Heart right ventricle (tissue), 16 donors: ENCODE measurements at regions not wholly inside any gene's neighbourhood (a gene's known extent, or its start where the extent isn't known, plus 50 kb on each side); places are given as distances from the start of the nearest gene placed in this dataset.
"Not testable (repeated sequence)": the region's sequence is repeated elsewhere in the genome, so short reads cannot be mapped to it uniquely, and the experiment has no call there.

Source experiments
- ATAC-seq, 8 donors: fragments of 200-7000 bp; cut with Tn5 transposase; one replicate each; pipeline ENCODE4 v1.9.1; 2020; ENCODE audit warnings: mild to moderate bottlenecking in 8 of 8, moderate library complexity in 8 of 8, moderate number of reproducible peaks in 1 of 8
- DNase-seq, 2 donors: peaks; one replicate each; pipeline ENCODE4 v3.0.0-alpha.2; 2020
- H3K27ac ChIP-seq, 10 donors: fragments of 200-600 bp; sonication (generic) in 2 of 10; one replicate each; pipeline versions ENCODE4 v1.5.0 to v1.8.0; 2020 to 2022; ENCODE audit warnings: mild to moderate bottlenecking in 3 of 10
- H3K27me3 ChIP-seq, 7 donors: fragments of 200-600 bp; one replicate each; pipeline ENCODE4 v1.8.0; 2021 to 2022; ENCODE audit warnings: mild to moderate bottlenecking in 2 of 7
- H3K36me3 ChIP-seq, 9 donors: fragments of 200-600 bp; sonication (generic) in 1 of 9; one replicate each; pipeline versions ENCODE4 v1.5.0 to v1.8.0; 2020 to 2022; ENCODE audit warnings: mild to moderate bottlenecking in 2 of 9
- H3K4me1 ChIP-seq, 9 donors: fragments of 200-600 bp; sonication (generic) in 1 of 9; one replicate each; pipeline versions ENCODE4 v1.5.0 to v1.8.0; 2020 to 2022; ENCODE audit warnings: mild to moderate bottlenecking in 4 of 9
- H3K4me3 ChIP-seq, 10 donors: fragments of 200-600 bp; sonication (generic) in 2 of 10; one replicate each; pipeline versions ENCODE4 v1.5.0 to v1.8.0; 2020 to 2022; ENCODE audit warnings: mild to moderate bottlenecking in 7 of 10, moderate library complexity in 2 of 10
- H3K9me3 ChIP-seq, 11 donors: fragments of 200-600 bp in 10 of 11; sonication (generic) in 2 of 11; one replicate each; pipeline versions ENCODE4 v1.5.0 to v1.8.0; 2013 to 2022; ENCODE audit warnings: mild to moderate bottlenecking in 2 of 11, control low read depth in 1 of 11, moderate library complexity in 1 of 11
- CTCF ChIP-seq, 9 donors: fragments of 200-600 bp; sonication (generic) in 2 of 9; IDR thresholded peaks; one replicate each; pipeline versions ENCODE4 v1.5.0 to v1.8.0; 2021 to 2022; ENCODE audit warnings: antibody characterized with exemption in 9 of 9, mild to moderate bottlenecking in 5 of 9, moderate library complexity in 1 of 9
- WGBS, 2 donors: extraction: QIAGEN DNeasy Blood & Tissue Kit; methylation state at CpG; one replicate each; pipeline ENCODE4 v1.1.7; 2013; ENCODE audit warnings: inconsistent platforms in 1 of 2; 5-methylcytosine and 5-hydroxymethylcytosine counted together
- intact Hi-C, 10 donors: fragments of 100-400 bp; cut with DNase I; formaldehyde crosslinking; loops; one replicate each; pipeline versions ENCODE4 v1.11.1 to v1.14.2; 2022
- donor health status: Arrhythmogenic right ventricular cardiomyopathy.
- donor health status: ischemic (EF 13 %, LVEDD 7.1; RV severe dilation, severe dysfunction).
- donor health status: healthy with polysubstance abuse.
- donor health status: DM: no; HTN: yes; CAD: no.
- donor health status: DM: no; HTN: no; CAD: no.
- donor health status: ischemic (EF 25% LVEDD 6.9; RV normal size, moderate dysfunction).
- donor health status: ischemic (EF 25% LVEDD 5.7; RV mildly dilated, moderate dysfunction).
- donor health status: healthy.
- donor health status: DM: yes; HTN: yes; CAD: no.
- donor health status: Ischemic cardiomyopathy.
- donor health status: ischemic (EF 35%, LVEDD 5.7; RV mildly dilated, moderate dysfunction).
- donor health status: nonischemic (EF 11% LVEDD 7.7; RV severe dilation, severe dysfunction).
- donor health status: DM: yes; HTN: yes; CAD: no.
- donor health status: PGD.
- donor health status: ischemic (EF 29% LVEDD 5.4; RV normal size, mild dysfunction).
- donor health status: nonischemic (EF 23%, LVEDD 6.1; RV moderate dilation, normal function).

- Histone ChIP-seq H3K27ac (no peak overlapping the region), H3K9me3 (peaks cover 0 to 5% (median 0%) of the 10 kb centered on the region in 11 donors), H3K36me3 (no peaks in the 10 kb centered on the region), H3K4me1 (peaks cover 0 to 10% (median 0%) of the 10 kb centered on the region in 9 donors), H3K27me3 (no peaks in the 10 kb centered on the region), H3K4me3 (no peak overlapping the region)
- 79 to 84% methylated on average over 2 of the region's 2 CpGs for WGBS, 2 donors
- intact Hi-C loops: no loop called here
- TF ChIP-seq CTCF (IDR thresholded peaks at IDR 0.05): no peak
- no peak for DNase-seq
- no peak for ATAC-seq
Observed at GRCh38 chr1:121448851-121449250, 264.1 kb downstream of the SRGAP2C start.

GRCh38 chr1:121452484-121452883 lies 267.7 kb downstream of the SRGAP2C start:
- ATAC-seq (no peak), DNase-seq (no peak)
- Histone ChIP-seq H3K4me3 (no peak overlapping the region), H3K36me3 (no peaks in the 10 kb centered on the region), H3K27me3 (no peaks in the 10 kb centered on the region), H3K27ac (no peak overlapping the region), H3K4me1 (no peaks in the 10 kb centered on the region), H3K9me3 (peaks cover 0 to 5% (median 0%) of the 10 kb centered on the region in 11 donors)
- intact Hi-C loops: no loop called here
- TF ChIP-seq CTCF (IDR thresholded peaks at IDR 0.05): no peak
- 96 to 97% methylated on average over 1 of the region's 1 CpG for WGBS, 2 donors

GRCh38 chr1:121458291-121459048 lies 273.7 kb downstream of the SRGAP2C start:
- Histone ChIP-seq H3K36me3 (no peaks in the 10 kb centered on the region), H3K4me3 (peak overlapping the region in 2 of 10 donors; percentile 12 to 26), H3K9me3 (no peaks in the 10 kb centered on the region), H3K27me3 (no peaks in the 10 kb centered on the region), H3K4me1 (peaks cover 0 to 13% (median 0%) of the 10 kb centered on the region in 9 donors), H3K27ac (peak overlapping the region in 1 of 10 donors; percentile 24)
- DNase-seq (no peak), ATAC-seq (peak in 1 of 8 donors; percentile 63)
- TF ChIP-seq CTCF (IDR thresholded peaks at IDR 0.05): no peak
- intact Hi-C loops: no loop called here
- 56 to 59% methylated on average over 2 of the region's 2 CpGs for WGBS, 2 donors

GRCh38 chr1:121459235-121459634 lies 274.5 kb downstream of the SRGAP2C start:
- H3K9me3 ChIP-seq: no peaks in the 10 kb centered on the region
- no peak overlapping the region for H3K4me3 ChIP-seq
- 83 to 86% methylated on average over 2 of the region's 2 CpGs for WGBS, 2 donors
- H3K27me3 ChIP-seq: no peaks in the 10 kb centered on the region
- no peak for ATAC-seq
- no peak for TF ChIP-seq CTCF (IDR thresholded peaks at IDR 0.05)
- peaks cover 0 to 13% (median 0%) of the 10 kb centered on the region in 9 donors for H3K4me1 ChIP-seq
- no peak overlapping the region for H3K27ac ChIP-seq
- no peak for DNase-seq
- intact Hi-C loops: no loop called here
- no peaks in the 10 kb centered on the region for H3K36me3 ChIP-seq

DNA sequence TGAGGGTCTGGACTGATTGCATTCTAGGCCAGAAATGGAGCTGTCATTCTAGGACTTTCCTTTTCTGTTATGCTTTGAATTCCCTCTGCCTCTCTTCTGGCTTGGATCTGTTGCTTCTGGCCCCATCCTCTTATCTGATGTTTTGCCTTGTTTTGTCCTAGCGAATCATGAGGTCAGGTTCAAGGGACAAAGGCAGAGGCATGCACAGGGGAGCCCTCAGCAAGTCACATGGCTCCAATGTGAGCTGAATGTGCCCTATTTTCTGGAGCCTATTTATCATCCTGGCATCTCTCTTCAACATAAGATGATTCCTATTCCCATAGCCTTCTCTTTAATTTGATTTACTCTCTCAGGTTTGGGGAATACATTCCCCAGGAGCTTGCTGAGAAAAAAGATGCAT lies 284.6 kb downstream of the SRGAP2C start:
- H3K9me3 ChIP-seq, H3K27me3 ChIP-seq, H3K4me1 ChIP-seq, H3K36me3 ChIP-seq, H3K4me3 ChIP-seq, ATAC-seq, H3K27ac ChIP-seq, intact Hi-C loops, DNase-seq: not testable (repeated sequence)
- WGBS, 2 donors: 60 to 68% methylated on average over 1 of the region's 1 CpG

- H3K36me3 ChIP-seq, H3K27ac ChIP-seq, intact Hi-C loops, H3K4me3 ChIP-seq, H3K9me3 ChIP-seq, H3K4me1 ChIP-seq, DNase-seq, ATAC-seq, H3K27me3 ChIP-seq: not testable (repeated sequence)
- WGBS, 2 donors: 70 to 72% methylated on average over 2 of the region's 2 CpGs
Observed at GRCh38 chr1:121470401-121470800, 285.6 kb downstream of the SRGAP2C start.
